ENCODE measurements at regions not wholly inside any gene's neighbourhood (a gene's known extent, or its start where the extent isn't known, plus 50 kb on each side); places are given as distances from the start of the nearest gene placed in this dataset.

DNA sequence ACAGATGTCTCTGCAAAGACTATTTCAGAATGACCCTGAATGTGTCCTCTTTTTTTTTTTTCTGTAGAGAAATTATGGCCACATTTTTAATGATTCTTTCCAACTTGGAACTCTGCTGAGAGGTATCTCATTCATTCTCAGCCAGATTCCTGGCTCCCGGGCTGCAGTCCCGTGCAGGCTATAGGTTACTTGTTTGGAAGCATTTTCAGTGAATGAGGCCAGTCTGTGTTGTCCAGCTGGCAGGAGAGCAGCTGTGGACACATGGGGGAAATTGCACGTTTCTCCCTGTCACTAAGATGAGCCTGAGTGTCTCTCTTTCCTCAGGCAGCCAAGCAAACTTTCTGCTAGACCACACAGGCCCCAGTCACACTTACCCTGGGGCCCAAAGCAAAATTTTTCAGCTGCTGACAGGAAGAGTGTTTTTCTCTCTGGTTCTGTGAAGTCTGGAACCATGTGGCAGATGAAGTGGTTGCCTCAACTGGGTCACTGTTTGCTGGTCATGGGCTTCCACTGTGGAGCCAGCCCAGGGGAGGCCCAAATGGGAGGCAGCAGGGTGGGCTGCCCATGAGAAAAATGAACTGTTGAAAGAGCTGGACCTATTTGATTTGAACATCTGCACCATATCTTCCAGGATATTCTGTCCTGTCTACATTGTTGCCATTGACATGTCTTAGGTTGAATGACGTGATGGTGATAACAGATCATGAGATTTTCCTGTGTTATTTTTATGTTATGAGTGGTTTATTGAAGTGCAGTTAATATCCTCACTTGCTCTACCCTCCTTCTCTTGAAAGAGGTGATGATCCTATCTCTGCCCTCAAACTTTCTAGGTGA is 431.2 kb downstream of the LPIN1 start:
- DNase-seq, result no peak

DNA sequence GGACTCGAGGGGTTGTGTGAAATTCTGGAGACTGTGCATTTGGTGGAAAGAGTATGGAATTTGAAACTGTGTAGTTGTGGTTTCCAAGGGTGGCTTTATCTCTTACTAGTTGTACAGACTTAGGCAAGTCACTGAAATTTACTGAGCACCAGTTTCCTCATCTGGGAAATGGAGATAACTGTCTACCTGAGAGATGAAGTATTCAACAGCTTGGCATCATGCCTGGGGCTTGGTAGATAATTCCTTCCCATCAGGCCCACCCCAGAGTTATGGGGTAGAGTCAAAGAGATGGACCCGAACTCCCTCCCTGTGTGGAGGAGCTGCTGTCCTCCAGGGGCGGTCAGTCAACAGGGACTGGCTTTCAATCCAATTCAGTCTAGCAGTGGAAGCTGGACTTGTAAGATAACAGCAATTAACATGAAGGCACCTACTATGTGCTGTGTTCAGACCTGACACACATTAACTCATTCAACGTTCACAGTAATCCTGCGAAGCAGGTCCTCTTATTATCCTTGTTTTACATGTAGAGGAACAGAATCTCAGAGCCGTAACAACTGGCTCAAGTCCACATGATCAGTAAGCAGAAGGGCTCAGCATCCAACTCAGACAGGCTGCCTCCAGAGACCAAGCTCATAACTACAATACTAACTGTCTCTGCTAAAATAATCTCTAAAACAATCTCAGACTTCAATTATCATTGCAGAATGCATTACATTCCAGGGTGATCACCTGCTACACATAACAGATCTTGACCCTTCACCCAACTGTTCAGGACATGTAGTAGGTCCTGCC is 432.1 kb downstream of the LPIN1 start:
- no peak for DNase-seq

DNA sequence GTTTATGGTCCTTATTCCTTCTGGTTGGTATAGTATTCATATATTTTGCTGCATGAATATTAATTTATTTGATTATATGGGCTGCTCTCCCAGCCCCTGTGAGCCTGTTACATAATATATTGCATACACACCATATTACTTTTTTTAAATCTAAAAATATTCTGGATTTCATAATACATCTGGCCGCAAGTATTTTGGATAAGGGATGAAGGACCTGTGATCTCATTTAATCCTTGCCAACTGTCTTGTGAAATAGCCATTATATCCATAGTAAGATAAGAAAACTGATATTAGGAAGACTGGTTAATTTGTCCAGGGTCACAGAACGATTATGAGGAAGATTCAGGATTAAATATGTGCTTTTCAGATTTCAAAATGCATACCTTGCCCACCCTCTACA is 433.6 kb downstream of the LPIN1 start:
- DNase-seq, result no peak

DNA sequence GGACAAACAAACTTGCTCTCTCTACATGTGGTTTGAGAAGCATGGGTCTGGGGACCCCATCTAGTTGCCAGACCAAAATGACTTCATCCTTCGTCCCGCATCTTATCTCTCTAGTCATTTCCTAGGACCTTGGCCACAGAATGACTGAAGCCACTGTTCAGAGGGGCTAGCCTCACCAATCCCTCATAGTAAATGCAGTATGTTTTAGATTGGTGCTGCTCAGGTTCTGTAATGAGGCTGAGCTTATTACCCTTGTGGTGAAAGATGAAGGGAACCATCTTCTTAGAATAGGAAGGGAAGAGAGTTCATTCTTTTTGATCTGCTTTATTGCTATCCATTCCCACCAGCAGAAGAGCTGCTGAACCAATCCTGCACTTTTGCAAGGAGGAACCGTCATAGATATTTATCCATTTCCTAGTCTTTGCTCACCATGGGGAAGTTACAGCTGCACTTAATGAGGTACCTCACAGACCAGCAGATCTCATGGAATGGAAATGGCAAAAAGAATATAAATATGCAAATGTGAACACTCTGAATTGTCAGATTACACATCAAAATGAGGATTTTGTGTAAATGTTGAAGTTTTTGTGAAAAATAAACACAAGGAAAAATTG is 436.7 kb downstream of the LPIN1 start:
- DNase-seq, result no peak

DNA sequence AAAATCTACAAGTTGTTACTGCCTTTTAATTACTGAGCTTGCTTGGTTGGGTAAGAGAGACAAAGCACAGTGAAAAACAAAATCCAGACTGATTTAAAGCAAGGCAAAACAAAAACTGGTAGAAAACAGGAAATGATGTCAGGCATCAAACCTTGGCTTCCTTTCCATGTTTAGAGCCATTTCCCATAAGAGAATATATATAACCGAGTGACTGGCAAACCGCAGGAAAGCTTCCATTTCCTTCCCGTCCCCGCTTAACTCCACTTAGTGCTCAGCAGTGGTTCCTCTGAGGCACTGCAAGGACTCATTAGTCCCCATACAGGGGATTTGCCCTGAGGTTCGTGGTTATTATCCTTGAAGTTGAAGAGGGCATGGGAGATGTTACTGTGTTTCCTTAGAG is 446.3 kb downstream of the LPIN1 start:
- DNase-seq, result no peak

DNA sequence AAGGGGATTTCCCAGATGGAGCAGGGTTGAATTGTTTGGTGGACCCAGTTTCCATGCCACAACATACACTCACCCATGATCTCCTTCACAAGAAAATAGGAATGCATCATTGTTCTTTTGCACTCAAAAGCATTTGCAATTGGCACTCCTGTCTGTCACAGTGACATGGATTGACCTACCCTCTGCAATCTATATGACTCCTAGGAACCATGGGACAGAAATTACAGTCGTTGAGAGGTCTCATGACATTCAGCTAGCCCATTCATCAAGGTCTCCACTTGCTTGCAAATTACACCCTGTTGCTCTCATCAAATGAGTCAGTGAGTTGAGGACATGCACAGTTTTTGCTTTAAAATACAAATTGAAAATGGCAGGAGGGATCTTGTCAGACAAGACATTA is 448.5 kb downstream of the LPIN1 start:
- DNase-seq, result no peak

DNA sequence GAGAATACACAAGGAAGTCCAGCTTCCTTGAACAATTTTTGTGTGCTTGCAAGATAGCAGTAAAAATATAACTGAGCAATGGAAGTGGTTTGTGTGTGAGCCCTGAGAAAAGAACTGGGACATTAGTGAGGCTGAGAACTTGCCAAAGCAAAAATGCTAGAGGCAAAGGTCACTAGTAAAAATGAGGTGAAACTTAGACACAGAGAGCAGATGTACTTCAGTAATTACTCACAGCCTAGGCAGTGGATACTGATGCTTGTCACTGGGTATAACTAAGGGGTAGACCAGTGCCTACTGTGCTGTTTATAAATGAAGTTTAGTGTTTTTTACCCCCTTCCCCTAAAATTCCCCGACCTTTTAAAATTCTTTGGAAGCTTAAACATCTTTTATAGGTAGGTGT is 450.1 kb downstream of the LPIN1 start:
- no peak for DNase-seq

DNA sequence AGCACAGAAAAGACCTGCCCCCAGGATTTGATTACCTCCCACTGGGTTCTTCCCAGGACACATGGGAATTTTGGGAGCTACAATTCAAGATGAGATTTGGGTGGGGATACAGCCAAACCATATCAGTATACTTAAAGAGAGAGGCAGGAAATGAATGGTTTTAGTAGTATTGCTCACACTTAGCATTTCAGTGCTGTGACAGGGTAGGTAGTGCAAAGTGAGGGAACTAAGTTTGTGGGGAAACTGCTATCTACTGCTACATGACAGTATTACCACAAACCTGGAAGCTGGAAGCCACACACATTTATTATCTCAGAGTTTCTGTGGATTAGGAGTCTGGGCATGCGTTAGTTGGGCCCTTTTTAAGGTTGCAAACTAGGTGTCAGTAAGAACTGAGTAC is 450.7 kb downstream of the LPIN1 start:
- no peak for DNase-seq

DNA sequence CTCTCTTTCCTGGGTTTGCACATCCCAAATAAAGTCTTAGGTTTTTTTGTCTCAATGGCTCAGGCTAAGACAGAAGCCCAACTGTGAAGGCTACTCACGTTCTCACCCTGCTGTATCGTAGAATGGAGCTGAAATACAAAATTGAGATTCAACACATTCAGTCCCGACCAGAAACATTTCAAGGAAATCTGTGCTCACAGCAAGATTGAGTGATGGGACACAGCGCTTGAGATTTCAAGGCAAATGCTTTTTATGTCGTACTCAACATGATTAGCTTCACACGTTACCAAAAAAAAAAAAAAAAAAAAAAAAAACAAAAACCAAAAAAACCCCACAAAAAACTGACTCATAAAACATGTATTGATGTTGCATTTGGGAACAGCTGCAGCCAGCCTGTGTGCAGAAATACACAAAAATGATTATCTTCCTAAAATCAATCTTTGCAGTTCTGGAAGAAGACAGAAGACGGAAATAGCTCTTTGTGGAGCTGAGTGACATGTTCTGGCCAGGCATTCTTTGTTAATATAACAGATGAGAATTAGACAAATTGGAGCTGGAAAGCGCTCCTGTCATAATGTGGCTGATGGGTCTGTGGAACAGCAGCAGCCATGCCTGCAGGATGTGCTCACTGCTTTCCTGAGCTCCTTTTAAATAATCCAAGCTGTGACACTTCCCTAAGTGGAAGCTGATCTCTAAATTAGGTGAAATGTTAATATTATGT is 453.2 kb downstream of the LPIN1 start:
- DNase-seq, result no peak

DNA sequence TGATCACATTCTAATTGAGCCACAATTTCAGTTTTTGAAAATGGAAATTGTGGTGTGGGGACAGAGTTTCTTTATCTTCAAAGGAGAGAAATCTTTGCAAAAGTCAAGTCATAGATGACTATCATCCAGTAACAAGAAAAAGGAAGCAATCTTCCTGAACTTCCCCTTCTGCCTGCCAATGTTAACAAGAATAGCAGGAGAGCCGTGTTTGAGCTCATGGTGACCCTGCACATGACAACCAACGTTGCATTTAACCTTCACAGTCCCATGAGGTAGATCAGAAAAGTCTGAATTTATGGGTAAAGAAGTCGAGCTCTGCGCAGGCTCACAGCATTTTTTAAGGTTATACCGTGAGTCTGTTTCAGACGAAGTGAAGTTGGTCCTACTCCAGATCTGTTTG is 454.9 kb downstream of the LPIN1 start:
- no peak for DNase-seq

DNA sequence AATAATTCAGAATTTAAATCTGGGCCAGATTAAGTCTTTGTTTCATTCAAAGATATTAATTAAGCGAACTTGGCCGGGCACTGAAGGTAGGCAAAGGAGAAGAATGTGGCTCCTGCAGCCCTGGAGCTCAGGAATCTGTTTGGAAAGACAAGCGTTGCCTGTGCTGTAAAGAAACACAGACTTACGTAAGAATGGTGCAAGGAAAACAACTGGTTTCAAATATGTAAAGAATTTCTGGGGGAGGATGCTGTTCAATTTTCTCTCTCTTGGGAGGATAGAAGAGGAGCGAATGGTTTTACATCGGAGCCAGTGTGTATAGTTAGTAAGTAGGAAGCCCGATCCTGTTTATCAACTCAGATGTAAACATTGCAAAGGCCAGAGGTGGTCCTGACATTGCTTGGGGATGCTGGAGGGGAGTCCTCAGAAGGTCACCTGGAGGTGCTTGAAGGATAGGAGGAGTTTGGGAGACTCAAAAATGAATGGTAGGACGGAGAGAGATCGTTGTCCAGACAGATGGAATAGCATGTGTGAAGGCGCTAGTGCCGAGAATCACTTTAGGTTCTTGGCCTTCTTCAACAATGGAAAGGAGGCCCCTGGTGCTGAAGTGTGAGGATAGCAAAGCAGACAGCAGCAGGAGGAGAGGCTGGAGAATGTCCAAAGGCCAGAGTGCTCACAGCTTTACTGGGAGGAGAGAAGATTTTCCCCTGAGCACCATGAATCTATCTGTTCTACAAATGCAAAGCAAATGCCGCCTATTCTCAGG is 456.1 kb downstream of the LPIN1 start:
- DNase-seq, result no peak

DNA sequence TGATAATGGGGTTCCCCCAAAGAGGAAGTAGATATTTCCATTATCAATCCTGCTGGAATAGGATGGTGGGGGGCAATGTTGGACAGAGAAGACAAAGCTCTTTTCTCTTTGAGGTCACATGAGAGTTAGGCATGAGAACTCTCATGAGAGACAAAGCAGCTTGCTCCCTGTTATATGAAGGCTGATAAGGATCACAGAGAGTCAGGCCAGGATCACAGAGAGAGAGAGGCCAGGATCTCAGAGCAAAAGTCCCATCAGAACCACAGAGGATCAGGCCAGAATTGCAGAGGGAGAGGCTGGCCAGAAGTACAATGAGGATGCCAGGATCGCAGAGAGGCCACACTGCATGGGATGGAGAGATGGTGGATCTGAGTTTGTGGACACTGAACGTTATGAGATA is 457.1 kb downstream of the LPIN1 start:
- no peak for DNase-seq

DNA sequence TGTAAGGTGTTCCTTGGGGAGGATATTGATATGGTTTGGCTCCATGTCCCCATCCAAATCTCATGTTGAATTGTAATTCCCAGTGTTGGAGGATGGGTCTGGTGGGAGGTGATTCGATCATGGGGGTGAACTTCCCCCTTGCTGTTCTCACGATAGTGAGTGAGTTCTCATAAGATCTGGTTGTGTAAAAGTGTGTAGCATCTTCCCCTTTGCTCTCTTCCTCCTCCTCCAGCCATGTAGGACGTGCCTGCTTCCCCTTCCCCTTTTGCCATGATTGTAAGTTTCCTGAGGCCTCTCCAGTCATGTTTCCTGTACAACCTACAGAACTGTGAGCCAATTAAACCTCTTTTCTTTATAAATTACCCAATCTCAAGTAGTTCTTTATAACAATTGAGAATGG is 458.7 kb downstream of the LPIN1 start:
- no peak for DNase-seq

DNA sequence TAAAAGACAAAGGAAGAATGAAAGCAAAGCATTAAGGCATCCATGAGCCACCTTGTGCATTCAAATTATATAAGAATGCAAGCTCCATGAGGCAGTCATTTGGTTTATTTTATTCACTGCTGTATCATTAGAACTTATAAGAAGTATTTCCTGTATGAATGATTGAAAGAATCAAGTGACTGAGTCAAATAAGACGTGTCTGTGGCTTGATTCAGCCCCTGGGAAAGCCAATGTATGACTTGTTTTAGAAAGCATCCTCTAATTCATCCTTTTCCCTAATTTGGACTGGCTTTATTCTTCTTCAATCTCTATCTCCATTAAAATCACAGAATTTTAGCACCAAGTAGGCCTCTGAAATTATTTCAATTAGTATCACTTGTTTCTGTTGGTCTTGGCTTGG is 461.1 kb downstream of the LPIN1 start:
- no peak for DNase-seq

DNA sequence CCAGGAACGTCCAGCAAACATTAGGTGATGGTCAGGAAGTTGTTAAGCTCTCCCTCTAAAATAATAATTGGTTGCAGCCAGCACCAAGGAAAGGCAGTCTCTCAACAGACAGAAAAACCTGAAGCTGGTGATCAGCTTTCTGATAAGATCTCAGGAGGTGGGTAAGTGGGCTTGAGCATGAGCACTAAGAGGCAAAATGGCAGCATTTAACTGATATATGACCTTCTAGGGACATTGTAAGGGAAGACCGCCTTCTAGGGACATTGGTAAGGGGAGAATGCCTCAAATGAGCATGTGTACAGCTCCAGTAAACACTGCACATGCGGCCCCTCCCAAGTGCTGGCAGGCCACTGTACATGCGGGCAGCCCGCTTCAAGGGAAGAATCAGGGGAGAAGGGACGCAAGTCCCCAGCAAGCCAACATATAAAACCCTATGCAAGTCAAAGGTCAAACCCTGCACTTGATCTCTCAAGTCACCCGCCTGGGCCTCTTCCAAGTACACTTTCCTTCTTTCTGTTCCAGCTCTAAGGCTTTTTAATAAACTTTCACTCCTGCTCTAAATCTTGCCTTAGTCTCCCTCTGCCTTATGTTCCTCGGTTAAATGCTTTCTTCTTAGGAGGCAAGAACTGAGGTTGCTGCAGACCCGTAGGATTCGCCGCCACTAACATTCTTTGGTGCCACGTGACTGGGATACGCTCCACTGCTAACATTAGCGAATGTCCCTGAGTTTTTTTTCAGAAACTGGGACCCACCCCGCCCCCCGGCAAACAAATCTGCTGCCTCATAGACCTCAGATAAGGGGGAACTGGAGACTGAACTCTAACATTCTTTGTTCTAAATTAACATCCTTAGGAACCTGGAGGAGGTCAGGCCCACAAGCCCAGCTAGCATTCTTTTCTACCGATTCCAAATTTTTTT is 463.8 kb downstream of the LPIN1 start:
- no peak for DNase-seq

DNA sequence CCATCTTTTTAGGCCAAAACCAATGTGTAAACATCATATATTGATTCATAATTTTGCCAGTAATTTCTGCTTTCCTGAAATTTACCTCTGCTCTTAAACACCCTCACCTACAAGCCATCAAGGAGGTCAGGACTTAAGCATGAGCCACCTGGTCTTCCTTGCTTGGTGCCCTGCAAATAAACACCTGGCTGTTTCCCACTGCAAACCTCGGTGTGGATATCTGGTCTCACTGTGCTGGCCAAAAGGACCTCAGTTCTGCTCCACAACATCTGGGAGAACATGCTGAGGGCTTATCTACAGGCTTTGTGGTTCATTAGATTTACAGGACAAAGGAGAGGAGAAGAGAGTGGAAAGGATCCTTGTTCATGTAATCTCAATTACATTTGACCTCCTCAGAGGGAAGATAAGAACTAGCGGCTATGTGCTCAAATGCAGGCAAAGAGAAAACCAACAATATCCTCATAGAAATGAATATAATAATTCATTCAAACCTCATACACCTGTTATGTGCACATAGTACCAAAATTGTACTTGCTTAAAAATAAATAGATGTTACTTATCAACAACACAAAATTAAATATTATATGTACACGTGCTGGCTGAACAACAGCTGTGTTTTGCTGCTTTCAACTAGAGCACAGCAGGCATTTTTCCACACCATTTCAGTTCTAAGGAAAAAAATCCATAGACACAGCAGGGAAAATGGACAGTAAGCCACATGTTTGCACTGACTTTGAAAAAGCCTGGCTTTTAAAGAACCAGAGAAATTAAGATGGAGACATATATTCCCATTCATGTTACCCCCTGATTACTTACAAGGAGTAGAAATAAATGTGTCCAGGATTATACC is 465.1 kb downstream of the LPIN1 start:
- no peak for DNase-seq

DNA sequence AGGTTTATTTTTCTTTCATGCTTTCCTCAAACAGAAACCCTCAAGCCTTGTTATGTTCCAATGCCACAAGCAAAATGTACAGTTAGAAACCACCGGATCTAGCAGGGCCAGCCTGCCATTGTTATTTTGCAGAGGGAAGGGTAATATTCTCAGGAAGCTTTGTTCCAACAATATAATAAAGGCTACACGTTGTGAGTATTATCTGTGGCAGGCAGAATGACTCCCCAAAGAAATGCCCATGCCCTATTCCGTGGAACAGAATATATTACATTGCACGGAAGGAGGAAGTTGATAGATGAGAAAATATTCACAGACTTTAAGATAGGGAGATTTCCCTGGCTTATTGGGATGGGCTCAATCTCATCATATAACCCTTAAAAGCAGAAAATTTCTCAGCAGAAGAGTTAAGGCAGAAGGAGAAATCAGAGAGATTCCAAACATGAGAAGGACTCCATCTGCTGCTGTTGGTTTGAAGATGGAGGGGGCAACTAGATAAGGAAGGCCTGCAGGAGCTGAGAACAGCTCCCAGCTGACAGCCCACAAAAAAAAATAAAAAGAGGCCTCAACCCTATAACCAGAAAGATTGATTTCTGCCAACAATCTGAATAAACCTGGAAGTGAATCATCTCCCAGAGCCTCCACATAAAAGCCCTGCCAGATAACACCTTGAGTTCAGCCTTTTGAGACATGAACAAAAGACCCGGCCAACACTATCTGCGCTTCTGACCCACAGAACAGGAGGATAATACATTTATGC is 466.6 kb downstream of the LPIN1 start:
- no peak for DNase-seq

DNA sequence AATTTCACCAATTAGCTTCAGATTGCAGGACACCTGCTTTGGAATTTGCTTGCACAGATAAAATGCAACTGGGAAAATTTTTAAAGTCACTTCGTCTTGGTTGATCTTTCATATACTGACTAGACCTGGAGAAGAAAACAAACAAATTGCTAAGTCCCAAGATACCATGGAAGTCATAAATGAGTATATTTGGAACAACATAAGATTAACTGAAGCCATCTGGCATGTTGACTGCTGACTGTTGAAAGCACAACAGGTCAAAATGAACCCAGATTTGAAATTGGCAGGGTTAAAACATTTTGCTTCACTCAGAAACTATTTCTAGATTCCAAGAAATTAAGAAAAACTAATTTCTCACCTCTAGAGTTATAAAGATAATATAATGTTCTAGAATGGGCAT is 470.7 kb downstream of the LPIN1 start:
- DNase-seq, result no peak

DNA sequence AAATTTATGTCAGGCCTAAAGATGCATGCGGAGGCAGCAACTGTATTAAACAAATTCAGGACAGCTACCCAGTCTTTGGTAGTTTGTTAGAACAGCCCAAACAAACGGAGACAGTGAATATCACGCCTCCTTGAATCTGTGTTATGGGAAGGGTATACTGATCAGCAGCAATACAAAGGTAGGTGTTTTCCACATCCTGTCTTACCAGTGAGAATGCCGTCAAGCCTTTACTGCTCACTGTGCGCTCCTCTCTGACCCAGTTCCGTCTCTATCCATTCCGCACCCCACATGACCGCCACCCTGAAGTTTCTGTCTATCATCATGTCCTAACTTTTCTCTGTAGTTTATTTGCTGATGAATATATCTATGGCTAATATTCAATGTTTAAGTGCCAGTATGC is 473.3 kb downstream of the LPIN1 start:
- DNase-seq, result no peak

DNA sequence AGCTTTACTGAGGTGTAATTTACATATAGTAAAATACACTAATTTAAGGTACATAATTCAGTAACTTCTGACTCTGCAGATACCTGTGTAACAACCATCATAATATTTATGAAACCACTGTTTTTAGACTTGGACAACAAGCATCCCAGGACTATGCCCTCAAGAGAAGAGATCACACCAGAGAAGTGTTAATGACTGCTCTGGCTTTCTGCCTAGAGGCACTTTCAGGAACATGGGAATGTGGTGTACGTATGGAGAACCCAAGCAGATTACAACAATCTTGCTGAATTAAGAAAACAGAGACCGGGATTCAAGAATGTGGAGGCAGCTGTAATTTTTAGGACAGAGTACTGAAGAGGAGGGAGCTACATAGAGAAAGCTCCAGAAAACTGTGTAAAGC is 475.2 kb downstream of the LPIN1 start:
- no peak for DNase-seq
